HCT116 (cell line): ENCODE measurements at regions not wholly inside any gene's neighbourhood (a gene's known extent, or its start where the extent isn't known, plus 50 kb on each side); places are given as distances from the start of the nearest gene placed in this dataset.

Source experiments
- ATAC-seq: fragments of 200-7000 bp; cut with Tn5 transposase; 2 replicates; pipeline ENCODE4 v1.9.1; 2020; ENCODE audit warnings: mild to moderate bottlenecking, moderate library complexity
- BruUV-seq: library from RNA; stranded (reverse); fragments of 400-500 nt; replicated peaks from 2 replicates; lab custom pipeline; 2021; lab: Mats Ljungman, UMichigan
- CTCF ChIA-PET: fragments of 300-600 bp; sonication (Branson Sonifier 250); formaldehyde crosslinking; loops from one replicate; lab custom pipeline; 2021; ENCODE audit warnings: antibody characterized with exemption; lab: Charles Lee
- POLR2A ChIA-PET: fragments of 300-600, 350-600 bp; sonication (Branson Sonifier 250); formaldehyde crosslinking; loops from one replicate; lab custom pipeline; 2021; ENCODE audit warnings: antibody characterized with exemption; lab: Charles Lee
- RAD21 ChIA-PET, 2 experiments: fragments of 300-600 bp; sonication (Branson Sonifier 250); formaldehyde crosslinking; loops; one replicate each; lab custom pipeline; 2023; ENCODE audit warnings: low total read pairs in 2 of 2; ENCODE audit not compliant: uncharacterized antibody in 2 of 2, unreplicated experiment in 2 of 2, low non-redundant PET in 1 of 2; lab: Charles Lee
- DNase-seq: peaks from one replicate; pipeline ENCODE4 v3.0.0-alpha.2; 2010; ENCODE audit warnings: low read depth, low spot score
- H2AFZ ChIP-seq: fragments of 200-600 bp; shearing (Covaris generic), sonication (generic); 2 replicates; pipeline ENCODE4 v1.6.1; 2017; ENCODE audit warnings: low read depth, mixed run types, mixed read lengths, antibody characterized with exemption, low read length; ENCODE audit not compliant: poor library complexity, severe bottlenecking
- H3K27ac ChIP-seq: 2 replicates; pipeline ENCODE4 v1.5.1; 2012; ENCODE audit warnings: low read depth, low read length
- H3K27me3 ChIP-seq: fragments of 200-600 bp; sonication (generic); 2 replicates; pipeline ENCODE4 v1.6.1; 2016; ENCODE audit warnings: mixed run types, low read length, mixed read lengths; ENCODE audit not compliant: insufficient read depth
- H3K36me3 ChIP-seq, 2 experiments: fragments of 200-500 bp in 1 of 2; fragments of 200-600 bp in 1 of 2; sonication (Bioruptor generic) in 1 of 2; sonication (generic) in 1 of 2; 2 replicates each; pipeline versions ENCODE4 v1.5.1 to v1.6.1; 2014 to 2016; ENCODE audit warnings: low read length in 2 of 2, inconsistent platforms in 1 of 2, mixed read lengths in 1 of 2, mixed run types in 1 of 2; ENCODE audit not compliant: insufficient read depth in 2 of 2, control insufficient read depth in 1 of 2
- H3K4me1 ChIP-seq, 2 experiments: fragments of 200-600 bp in 1 of 2; sonication (generic) in 1 of 2; 2 replicates each; pipeline versions ENCODE4 v1.5.1 to v1.6.1; 2012 to 2017; ENCODE audit warnings: low read length in 2 of 2, inconsistent platforms in 1 of 2, mild to moderate bottlenecking in 1 of 2, mixed read lengths in 1 of 2, mixed run types in 1 of 2, moderate library complexity in 1 of 2; ENCODE audit not compliant: insufficient read depth in 2 of 2, control insufficient read depth in 1 of 2
- H3K4me2 ChIP-seq: fragments of 200-600 bp; sonication (generic); 2 replicates; pipeline ENCODE4 v1.6.1; 2017; ENCODE audit warnings: mixed run types, low read length, mixed read lengths
- H3K4me3 ChIP-seq, 2 experiments: fragments of 200-600 bp in 1 of 2; sonication (generic) in 1 of 2; replicated peaks in 1 of 2; 2 replicates each; pipeline ENCODE4 v1.5.1; 2011 to 2016; ENCODE audit warnings: low read length in 2 of 2, control low read depth in 1 of 2, low read depth in 1 of 2, mild to moderate bottlenecking in 1 of 2, mixed read lengths in 1 of 2, mixed run types in 1 of 2
- H3K79me2 ChIP-seq: fragments of 200-600 bp; sonication (generic); 2 replicates; pipeline ENCODE4 v1.6.1; 2017; ENCODE audit warnings: mild to moderate bottlenecking, mixed run types, low read length, moderate library complexity, mixed read lengths; ENCODE audit not compliant: insufficient read depth
- H3K9ac ChIP-seq: fragments of 200-600 bp; sonication (generic); 2 replicates; pipeline ENCODE4 v1.6.1; 2016; ENCODE audit warnings: low read length, mixed read lengths
- H3K9me2 ChIP-seq: fragments of 200-600 bp; sonication (generic), shearing (Covaris generic); 2 replicates; pipeline ENCODE4 v1.6.1; 2017; ENCODE audit warnings: mixed run types, mild to moderate bottlenecking, moderate library complexity; ENCODE audit not compliant: insufficient read depth
- H3K9me3 ChIP-seq, 2 experiments: fragments of 200-500 bp in 1 of 2; fragments of 200-600 bp in 1 of 2; sonication (Bioruptor generic) in 1 of 2; sonication (generic) in 1 of 2; 2 replicates each; pipeline ENCODE4 v1.6.1; 2014 to 2017; ENCODE audit warnings: low read length in 2 of 2, mixed read lengths in 2 of 2, inconsistent platforms in 1 of 2, low read depth in 1 of 2, mild to moderate bottlenecking in 1 of 2, mixed run types in 1 of 2, moderate library complexity in 1 of 2; ENCODE audit not compliant: control insufficient read depth in 1 of 2, insufficient read depth in 1 of 2
- H4K20me1 ChIP-seq: fragments of 200-600 bp; sonication (generic), shearing (Covaris generic); 2 replicates; pipeline ENCODE4 v1.6.1; 2017; ENCODE audit warnings: mixed run types, mild to moderate bottlenecking, moderate library complexity; ENCODE audit not compliant: insufficient read depth
- CEBPB ChIP-seq: IDR thresholded peaks from 2 replicates; pipeline ENCODE4 v1.6.1; 2012; ENCODE audit warnings: low read depth
- EGR1 ChIP-seq: IDR thresholded peaks from 2 replicates; pipeline ENCODE4 v1.6.1; 2012; ENCODE audit warnings: low read depth
- EZH2phosphoT487 ChIP-seq: fragments of 200-600 bp; IDR thresholded peaks from 2 replicates; pipeline ENCODE4 v1.6.1; 2018; ENCODE audit warnings: antibody characterized with exemption, borderline replicate concordance
- FOSL1 ChIP-seq: IDR thresholded peaks from 2 replicates; pipeline ENCODE4 v1.6.1; 2012; ENCODE audit warnings: low read depth
- JUND ChIP-seq: IDR thresholded peaks from 2 replicates; pipeline ENCODE4 v1.6.1; 2012
- POLR2AphosphoS5 ChIP-seq: IDR thresholded peaks from 2 replicates; pipeline ENCODE4 v1.6.1; 2011; ENCODE audit warnings: mild to moderate bottlenecking, low read depth, low read length, moderate library complexity
- SIN3A ChIP-seq: IDR thresholded peaks from 2 replicates; pipeline ENCODE4 v1.6.1; 2012; ENCODE audit warnings: low read depth
- SP1 ChIP-seq: IDR thresholded peaks from 2 replicates; pipeline ENCODE4 v1.6.1; 2012; ENCODE audit warnings: low read depth
- SRF ChIP-seq: IDR thresholded peaks from 2 replicates; pipeline ENCODE4 v1.6.1; 2012; ENCODE audit warnings: low read depth
- TCF7L2 ChIP-seq: IDR thresholded peaks from 2 replicates; pipeline ENCODE4 v1.7.0; 2011; ENCODE audit warnings: borderline replicate concordance, inconsistent platforms; ENCODE audit not compliant: insufficient read depth, insufficient read length; ENCODE audit errors: extremely low read depth
- YY1 ChIP-seq: IDR thresholded peaks from 2 replicates; pipeline ENCODE4 v1.6.1; 2011; ENCODE audit warnings: low read length, low read depth, moderate library complexity, mild to moderate bottlenecking; ENCODE audit not compliant: insufficient replicate concordance; ENCODE audit errors: extremely low read depth
- ZFX ChIP-seq: fragments of 450-650 bp; IDR thresholded peaks from 2 replicates; pipeline ENCODE4 v1.6.1; 2017
- intact Hi-C: fragments of 100-400 bp; cut with micrococcal nuclease; formaldehyde crosslinking; loops from 2 replicates; pipeline ENCODE4 v1.10.0; 2022
- TF ChIP-seq, protein P1 (sequence below): IDR thresholded peaks from 2 replicates; pipeline ENCODE4 v1.6.1; 2012
- TF ChIP-seq, protein P2 (sequence below): IDR thresholded peaks from 2 replicates; pipeline ENCODE4 v1.6.1; 2012
- TF ChIP-seq, protein P3 (sequence below): IDR thresholded peaks from 2 replicates; pipeline ENCODE4 v1.6.1; 2011; ENCODE audit warnings: mild to moderate bottlenecking, low read length, moderate library complexity; ENCODE audit not compliant: insufficient replicate concordance; ENCODE audit errors: extremely low read depth

DNA sequence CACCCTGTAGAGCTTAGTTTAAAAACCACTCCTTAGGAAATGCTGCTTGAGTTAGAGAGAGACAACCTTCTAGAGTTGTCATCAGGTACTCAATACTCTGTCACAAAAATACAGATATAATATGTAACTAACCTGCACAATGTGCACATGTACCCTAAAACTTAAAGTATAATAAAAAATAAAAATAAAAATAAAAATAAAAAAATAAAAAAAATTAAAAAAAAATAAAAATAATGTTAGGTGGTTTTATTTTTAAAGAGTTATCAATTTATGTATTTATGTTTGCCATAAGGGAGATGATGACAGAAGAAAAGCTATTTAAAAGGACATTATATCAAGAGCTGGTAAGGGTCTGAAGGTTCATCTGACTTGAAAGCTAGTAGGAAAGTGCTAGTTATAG lies 397.9 kb downstream of the TMA16 start:
- no peak overlapping the region for H3K4me3 ChIP-seq
- no peak overlapping the region for H2AFZ ChIP-seq
- H3K4me1 ChIP-seq = no peaks in the 10 kb centered on the region
- no peak overlapping the region for H3K4me2 ChIP-seq
- H3K36me3 ChIP-seq = no peaks in the 10 kb centered on the region
- H4K20me1 ChIP-seq = no peaks in the 10 kb centered on the region
- no peaks in the 10 kb centered on the region for H3K27me3 ChIP-seq
- RAD21 ChIA-PET = no interaction called here
- POLR2A ChIA-PET = no interaction called here
- no peaks in the 10 kb centered on the region for H3K9me2 ChIP-seq
- H3K27ac ChIP-seq = no peak overlapping the region
- CTCF ChIA-PET = no interaction called here
- H3K9ac ChIP-seq = no peak overlapping the region
- H3K79me2 ChIP-seq = no peaks in the 10 kb centered on the region
- no peak for ATAC-seq
- no peaks in the 10 kb centered on the region for H3K9me3 ChIP-seq
- intact Hi-C loops = no loop called here
- BruUV-seq = no TSS peak
- DNase-seq = no peak
- TF ChIP-seq JUND (no peak), TCF7L2 (no peak), EZH2phosphoT487 (no peak), SRF (no peak), POLR2AphosphoS5 (no peak), CEBPB (no peak), SP1 (no peak), ZFX (no peak), EGR1 (no peak), FOSL1 (no peak)
- TF ChIP-seq, protein P1, sequence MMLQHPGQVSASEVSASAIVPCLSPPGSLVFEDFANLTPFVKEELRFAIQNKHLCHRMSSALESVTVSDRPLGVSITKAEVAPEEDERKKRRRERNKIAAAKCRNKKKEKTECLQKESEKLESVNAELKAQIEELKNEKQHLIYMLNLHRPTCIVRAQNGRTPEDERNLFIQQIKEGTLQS = no peak
- TF ChIP-seq, protein P2, sequence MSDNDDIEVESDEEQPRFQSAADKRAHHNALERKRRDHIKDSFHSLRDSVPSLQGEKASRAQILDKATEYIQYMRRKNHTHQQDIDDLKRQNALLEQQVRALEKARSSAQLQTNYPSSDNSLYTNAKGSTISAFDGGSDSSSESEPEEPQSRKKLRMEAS = no peak

DNA sequence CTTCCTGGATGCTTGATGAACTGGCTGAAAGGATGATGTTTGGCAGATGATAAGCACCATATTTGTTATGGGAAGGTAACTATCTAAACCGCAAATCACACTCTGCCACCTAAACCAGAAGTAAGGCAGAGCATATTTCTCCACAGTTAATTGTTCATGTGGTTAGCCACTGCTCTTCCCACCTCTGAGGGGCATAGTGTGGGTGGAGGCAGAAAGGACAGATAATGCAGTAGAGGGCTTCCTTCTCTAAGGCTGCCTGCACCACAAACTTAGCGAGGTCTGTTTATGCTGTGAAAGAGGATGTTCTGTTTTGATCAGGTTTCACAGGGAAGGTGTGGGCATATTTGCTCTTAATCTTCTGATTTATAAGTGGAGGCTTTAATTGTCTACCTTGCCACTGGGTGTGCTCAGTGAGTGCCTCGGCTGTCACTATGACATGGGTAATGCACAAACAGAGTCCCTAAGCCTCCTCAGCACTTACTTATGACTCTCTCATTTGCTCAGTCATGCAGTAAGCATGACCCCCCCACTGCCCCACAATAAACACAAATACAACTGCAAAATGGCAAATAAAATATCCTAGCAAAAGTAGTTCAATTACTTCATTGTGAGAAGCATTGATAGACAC lies 401.0 kb downstream of the TMA16 start:
- ChIA-PET CTCF (no interaction called here), POLR2A (no interaction called here), RAD21 (no interaction called here)
- no peak for TF ChIP-seq YY1
- no peak for TF ChIP-seq SIN3A
- no peak for TF ChIP-seq POLR2AphosphoS5
- TF ChIP-seq, protein P3, sequence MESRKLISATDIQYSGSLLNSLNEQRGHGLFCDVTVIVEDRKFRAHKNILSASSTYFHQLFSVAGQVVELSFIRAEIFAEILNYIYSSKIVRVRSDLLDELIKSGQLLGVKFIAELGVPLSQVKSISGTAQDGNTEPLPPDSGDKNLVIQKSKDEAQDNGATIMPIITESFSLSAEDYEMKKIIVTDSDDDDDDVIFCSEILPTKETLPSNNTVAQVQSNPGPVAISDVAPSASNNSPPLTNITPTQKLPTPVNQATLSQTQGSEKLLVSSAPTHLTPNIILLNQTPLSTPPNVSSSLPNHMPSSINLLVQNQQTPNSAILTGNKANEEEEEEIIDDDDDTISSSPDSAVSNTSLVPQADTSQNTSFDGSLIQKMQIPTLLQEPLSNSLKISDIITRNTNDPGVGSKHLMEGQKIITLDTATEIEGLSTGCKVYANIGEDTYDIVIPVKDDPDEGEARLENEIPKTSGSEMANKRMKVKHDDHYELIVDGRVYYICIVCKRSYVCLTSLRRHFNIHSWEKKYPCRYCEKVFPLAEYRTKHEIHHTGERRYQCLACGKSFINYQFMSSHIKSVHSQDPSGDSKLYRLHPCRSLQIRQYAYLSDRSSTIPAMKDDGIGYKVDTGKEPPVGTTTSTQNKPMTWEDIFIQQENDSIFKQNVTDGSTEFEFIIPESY = no peak
- TF ChIP-seq EGR1 = no peak
- BruUV-seq = no TSS peak
- ATAC-seq (no peak), DNase-seq (no peak)
- H3K4me1 ChIP-seq = no peaks in the 10 kb centered on the region
- H3K4me2 ChIP-seq = no peak overlapping the region
- no peaks in the 10 kb centered on the region for H3K27me3 ChIP-seq
- no peaks in the 10 kb centered on the region for H3K9me3 ChIP-seq
- intact Hi-C loops = no loop called here
- H3K4me3 ChIP-seq = no peak overlapping the region
- H4K20me1 ChIP-seq = no peaks in the 10 kb centered on the region
- H3K36me3 ChIP-seq = no peaks in the 10 kb centered on the region
- no peak overlapping the region for H3K9ac ChIP-seq
- no peaks in the 10 kb centered on the region for H3K79me2 ChIP-seq
- no peak overlapping the region for H3K27ac ChIP-seq
- no peak overlapping the region for H2AFZ ChIP-seq
- no peaks in the 10 kb centered on the region for H3K9me2 ChIP-seq
